ENCODE measurements at regions not wholly inside any gene's neighbourhood (a gene's known extent, or its start where the extent isn't known, plus 50 kb on each side); places are given as distances from the start of the nearest gene placed in this dataset.

DNA sequence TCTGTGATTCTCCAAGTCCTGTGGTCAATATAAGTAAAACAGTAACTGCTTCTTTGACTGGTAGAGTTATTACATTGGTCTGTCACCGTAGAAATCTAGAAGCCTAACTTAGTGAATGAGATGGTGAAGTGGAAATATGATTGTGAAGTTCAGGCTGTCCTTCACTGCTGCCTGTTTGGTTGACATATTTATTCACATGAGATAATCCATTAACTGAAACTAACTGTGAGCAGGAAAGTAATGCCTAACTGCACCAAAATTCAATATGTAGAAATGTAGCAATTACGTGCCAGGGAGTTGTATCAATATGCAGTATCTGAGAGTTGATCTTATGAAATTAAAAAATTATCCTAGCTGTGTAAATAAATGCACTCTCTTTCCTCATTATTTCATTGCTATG is 147.7 kb upstream of the APCDD1 start:
- CTCF ChIA-PET = interaction anchor here (1.2 kb wide), 1 partner anchor 31 kb away, joined by 4 read pairs; no protein-coding TSS in a partner anchor

DNA sequence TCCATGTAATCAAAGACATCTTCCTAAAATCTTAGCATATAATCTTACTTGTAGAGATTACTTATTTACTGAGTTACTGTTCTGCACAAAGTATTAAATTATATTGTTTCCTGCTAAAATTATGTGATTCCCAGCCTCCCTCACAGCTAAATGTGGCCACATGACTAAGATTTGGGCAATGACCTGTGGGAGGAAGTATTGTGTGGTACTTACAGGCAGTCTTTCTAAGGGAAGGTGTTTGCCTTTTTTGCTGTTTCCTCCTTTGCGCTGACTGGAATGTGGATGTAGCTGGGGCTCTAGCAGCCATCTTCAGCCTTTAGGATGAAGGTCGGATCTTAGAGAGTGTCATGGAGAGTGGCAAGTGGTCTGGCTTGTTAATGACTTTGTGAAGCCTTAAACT is 146.3 kb upstream of the APCDD1 start:
- ChIA-PET POLR2A (ENCODE audit: low non-redundant PET) (no interaction called here), CTCF (interaction anchor here (0.6 kb wide), 1 partner anchor 21 kb away, joined by 4 read pairs; no protein-coding TSS in a partner anchor)
- no peak overlapping the region for H3K27ac ChIP-seq
- DNase-seq (ENCODE audit: low spot score) = no peak
- TF ChIP-seq, protein P1, sequence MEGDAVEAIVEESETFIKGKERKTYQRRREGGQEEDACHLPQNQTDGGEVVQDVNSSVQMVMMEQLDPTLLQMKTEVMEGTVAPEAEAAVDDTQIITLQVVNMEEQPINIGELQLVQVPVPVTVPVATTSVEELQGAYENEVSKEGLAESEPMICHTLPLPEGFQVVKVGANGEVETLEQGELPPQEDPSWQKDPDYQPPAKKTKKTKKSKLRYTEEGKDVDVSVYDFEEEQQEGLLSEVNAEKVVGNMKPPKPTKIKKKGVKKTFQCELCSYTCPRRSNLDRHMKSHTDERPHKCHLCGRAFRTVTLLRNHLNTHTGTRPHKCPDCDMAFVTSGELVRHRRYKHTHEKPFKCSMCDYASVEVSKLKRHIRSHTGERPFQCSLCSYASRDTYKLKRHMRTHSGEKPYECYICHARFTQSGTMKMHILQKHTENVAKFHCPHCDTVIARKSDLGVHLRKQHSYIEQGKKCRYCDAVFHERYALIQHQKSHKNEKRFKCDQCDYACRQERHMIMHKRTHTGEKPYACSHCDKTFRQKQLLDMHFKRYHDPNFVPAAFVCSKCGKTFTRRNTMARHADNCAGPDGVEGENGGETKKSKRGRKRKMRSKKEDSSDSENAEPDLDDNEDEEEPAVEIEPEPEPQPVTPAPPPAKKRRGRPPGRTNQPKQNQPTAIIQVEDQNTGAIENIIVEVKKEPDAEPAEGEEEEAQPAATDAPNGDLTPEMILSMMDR (conservative IDR thresholded peaks at IDR 0.05; ENCODE audit: low read depth) = no peak

More for the DNA sequence above, 147.7 kb upstream of the APCDD1 start:
- TF ChIP-seq, protein P1 (conservative IDR thresholded peaks at IDR 0.05; ENCODE audit: low read depth) = no peak
- DNase-seq (ENCODE audit: low spot score) = no peak
- POLR2A ChIA-PET (ENCODE audit: low non-redundant PET) = no interaction called here
- H3K27ac ChIP-seq = no peak overlapping the region

DNA sequence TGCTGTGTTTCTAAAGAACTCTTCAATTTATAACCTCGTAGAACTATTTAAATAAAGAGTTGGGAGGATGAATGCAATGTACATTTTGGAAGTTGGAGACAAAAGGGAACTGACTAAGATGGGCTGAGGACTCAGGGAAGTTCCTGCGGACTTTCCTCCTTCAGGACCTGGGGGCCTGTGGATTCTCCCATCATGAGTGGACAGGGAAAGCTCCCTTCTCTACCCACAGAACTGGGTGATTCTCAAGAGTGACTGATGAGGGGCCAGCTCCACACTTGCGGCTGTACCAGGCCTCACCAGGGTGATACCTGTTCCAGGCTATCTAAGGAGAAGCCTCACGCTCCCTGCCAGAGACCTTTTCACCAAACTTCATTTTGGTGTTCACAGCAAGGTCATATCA is 143.8 kb upstream of the APCDD1 start:
- no peak for DNase-seq (ENCODE audit: low spot score)
- POLR2A ChIA-PET (ENCODE audit: low non-redundant PET) = no interaction called here
- TF ChIP-seq, protein P1 (conservative IDR thresholded peaks at IDR 0.05; ENCODE audit: low read depth) = no peak
- no peak overlapping the region for H3K27ac ChIP-seq
- CTCF ChIA-PET = interaction anchor here (0.6 kb wide), 1 partner anchor 278 kb away, joined by 3 read pairs; no protein-coding TSS in a partner anchor

DNA sequence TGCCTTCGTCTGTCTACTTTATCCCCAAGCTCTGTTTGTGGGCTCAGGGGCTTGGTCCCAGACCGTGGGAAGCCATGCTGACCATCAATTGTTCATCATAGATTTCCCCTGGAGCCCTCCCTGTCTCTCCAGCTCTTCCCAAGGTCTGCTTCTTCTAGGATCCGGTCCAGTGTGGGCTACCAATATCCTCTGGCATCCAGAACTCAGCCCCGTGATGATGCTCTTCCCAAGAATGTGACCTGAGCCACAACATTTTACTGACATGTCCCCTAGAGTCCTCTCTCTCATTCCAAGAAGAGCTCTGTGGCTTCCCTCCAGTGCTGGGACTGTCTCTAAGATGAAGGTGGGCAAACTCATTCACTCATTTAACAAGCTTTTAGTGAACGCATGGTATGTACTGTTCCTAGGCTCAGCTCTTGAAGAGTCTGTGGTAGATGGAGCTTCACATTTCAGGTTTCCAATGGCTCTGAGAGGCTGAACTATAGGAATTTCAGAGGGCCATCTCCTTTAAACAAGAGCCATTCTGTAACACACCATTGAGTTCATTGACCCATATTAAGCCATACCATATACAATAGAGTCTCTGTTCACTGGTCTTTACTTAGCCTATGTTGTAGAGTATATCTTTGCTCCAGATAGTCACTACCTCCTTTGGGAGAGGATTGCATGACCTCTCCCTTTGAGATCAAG is 142.0 kb upstream of the APCDD1 start:
- ChIA-PET CTCF (no interaction called here), POLR2A (ENCODE audit: low non-redundant PET) (no interaction called here)
- no peak overlapping the region for H3K27ac ChIP-seq
- no peak for DNase-seq (ENCODE audit: low spot score)
- TF ChIP-seq, protein P1 (conservative IDR thresholded peaks at IDR 0.05; ENCODE audit: low read depth) = no peak

DNA sequence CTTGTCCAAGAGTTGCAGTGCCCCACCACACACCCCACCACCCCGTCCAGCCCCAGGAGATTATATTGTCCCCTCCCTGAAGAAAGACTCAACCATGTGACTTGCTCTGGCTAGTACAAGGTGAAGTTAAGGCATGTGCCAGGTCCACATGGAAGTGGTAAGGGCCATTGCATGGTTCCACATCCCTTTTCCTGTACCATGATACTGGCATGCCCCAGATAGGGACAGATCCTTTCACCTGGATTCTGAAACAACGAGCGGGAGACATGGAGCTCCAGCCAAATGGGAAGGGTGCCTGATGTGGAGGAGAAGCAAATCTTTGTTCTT is 141.5 kb upstream of the APCDD1 start:
- POLR2A ChIA-PET (ENCODE audit: low non-redundant PET) = no interaction called here

DNA sequence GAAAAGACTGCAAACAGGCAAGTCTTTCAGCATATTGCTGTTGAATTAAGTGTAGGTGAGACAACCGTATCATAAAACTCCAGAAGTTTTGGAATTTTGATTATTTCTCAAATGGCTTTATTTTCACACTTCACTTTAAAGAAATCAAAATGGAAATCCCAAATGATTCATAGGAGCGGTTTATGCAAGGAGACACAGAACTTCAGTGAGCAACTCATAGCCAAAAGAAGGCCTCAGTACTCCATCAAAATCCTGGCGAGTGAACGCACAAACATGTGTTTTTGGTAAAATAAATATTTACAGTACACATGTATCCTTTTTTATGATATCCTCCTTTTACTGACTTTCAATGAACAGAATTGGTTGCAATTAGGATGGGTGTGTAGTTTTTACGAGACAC is 140.4 kb upstream of the APCDD1 start:
- DNase-seq (ENCODE audit: low spot score) = no peak
- CTCF ChIA-PET = no interaction called here
- no peak overlapping the region for H3K27ac ChIP-seq
- TF ChIP-seq, protein P1 (conservative IDR thresholded peaks at IDR 0.05; ENCODE audit: low read depth) = no peak
- POLR2A ChIA-PET (ENCODE audit: low non-redundant PET) = no interaction called here

More for the DNA sequence above, 141.5 kb upstream of the APCDD1 start:
- TF ChIP-seq, protein P1 (conservative IDR thresholded peaks at IDR 0.05; ENCODE audit: low read depth) = no peak
- CTCF ChIA-PET = no interaction called here
- no peak for DNase-seq (ENCODE audit: low spot score)
- no peak overlapping the region for H3K27ac ChIP-seq
